Smooth muscle cell (in vitro differentiated cells): ENCODE measurements at regions not wholly inside any gene's neighbourhood (a gene's known extent, or its start where the extent isn't known, plus 50 kb on each side); places are given as distances from the start of the nearest gene placed in this dataset.

Source experiments
- DNase-seq: peaks from one replicate; lab custom pipeline; 2025; ENCODE audit not compliant: unreplicated experiment; lab: John Stamatoyannopoulos, UW
- H2AFZ ChIP-seq: fragments of 200-600 bp; sonication (generic); 2 replicates; pipeline ENCODE4 v1.6.0; 2016; ENCODE audit warnings: antibody characterized with exemption, low read depth, mild to moderate bottlenecking
- H3F3A ChIP-seq: fragments of 200-600 bp; sonication (generic); 2 replicates; pipeline ENCODE4 v1.6.0; 2017; ENCODE audit warnings: antibody characterized with exemption, low read depth
- H3K27ac ChIP-seq: fragments of 200-600 bp; sonication (generic); 2 replicates; pipeline ENCODE4 v1.5.1; 2016; ENCODE audit warnings: low read depth, mild to moderate bottlenecking
- H3K27me3 ChIP-seq: fragments of 200-600 bp; sonication (generic); 2 replicates; pipeline ENCODE4 v1.6.1; 2016; ENCODE audit warnings: low read depth, mild to moderate bottlenecking
- H3K36me3 ChIP-seq: fragments of 200-600 bp; sonication (generic); 2 replicates; pipeline ENCODE4 v1.5.1; 2016; ENCODE audit warnings: low read depth
- H3K4me1 ChIP-seq: fragments of 200-600 bp; sonication (generic); 2 replicates; pipeline ENCODE4 v1.5.1; 2016; ENCODE audit warnings: low read depth
- H3K4me2 ChIP-seq: fragments of 200-600 bp; sonication (generic); 2 replicates; pipeline ENCODE4 v1.6.0; 2016; ENCODE audit warnings: mild to moderate bottlenecking
- H3K4me3 ChIP-seq: fragments of 200-600 bp; sonication (generic); 2 replicates; pipeline ENCODE4 v1.5.1; 2016; ENCODE audit warnings: mild to moderate bottlenecking
- H3K79me2 ChIP-seq: fragments of 200-600 bp; sonication (generic); 2 replicates; pipeline ENCODE4 v1.6.0; 2016; ENCODE audit warnings: low read depth, mild to moderate bottlenecking
- H3K9ac ChIP-seq: fragments of 200-600 bp; sonication (generic); 2 replicates; pipeline ENCODE4 v1.6.0; 2016; ENCODE audit warnings: low read depth
- H3K9me3 ChIP-seq: fragments of 200-600 bp; sonication (generic); replicated peaks from 2 replicates; pipeline ENCODE4 v1.5.1; 2016; ENCODE audit warnings: low read depth
- H4K20me1 ChIP-seq: fragments of 200-600 bp; sonication (generic); 2 replicates; pipeline ENCODE4 v1.6.0; 2016; ENCODE audit warnings: low read depth
- CTCF ChIP-seq: fragments of 200-600 bp; sonication (generic); IDR thresholded peaks from 2 replicates; pipeline ENCODE4 v1.5.1; 2017; ENCODE audit warnings: borderline replicate concordance, mild to moderate bottlenecking, antibody characterized with exemption; ENCODE audit not compliant: insufficient read depth, poor library complexity, severe bottlenecking
- WGBS: methylation state at CpG from one replicate; pipeline ENCODE4 v1.1.7; 2016; ENCODE audit warnings: low lambda C conversion rate; 5-methylcytosine and 5-hydroxymethylcytosine counted together

- Histone ChIP-seq H4K20me1 (no peaks in the 10 kb centered on the region), H3K4me3 (no peak overlapping the region), H2AFZ (no peak overlapping the region), H3K4me2 (no peak overlapping the region), H3K27me3 (no peaks in the 10 kb centered on the region), H3K9me3 (no peaks in the 10 kb centered on the region), H3K4me1 (no peaks in the 10 kb centered on the region), H3K79me2 (no peaks in the 10 kb centered on the region), H3F3A (peaks cover 6% of the 10 kb centered on the region), H3K27ac (no peak overlapping the region), H3K9ac (no peak overlapping the region), H3K36me3 (no peaks in the 10 kb centered on the region)
- 100% methylated on average over 1 of the region's 1 CpG for WGBS
- DNase-seq, result no peak
- no peak for TF ChIP-seq CTCF
These were observed 391.6 kb upstream of the RPS23 start for GRCh38 chr5:82669720-82670119.

- WGBS, result 100% methylated on average over 2 of the region's 2 CpGs
- Histone ChIP-seq H4K20me1 (no peaks in the 10 kb centered on the region), H3K4me3 (no peak overlapping the region)
These were observed 388.2 kb upstream of the RPS23 start for GRCh38 chr5:82666312-82666711.

GRCh38 chr5:82664732-82665131 lies 386.6 kb upstream of the RPS23 start:
- no peaks in the 10 kb centered on the region for H3F3A ChIP-seq
- no peak for TF ChIP-seq CTCF
- H3K79me2 ChIP-seq, result no peaks in the 10 kb centered on the region
- no peak overlapping the region for H3K9ac ChIP-seq
- H3K27me3 ChIP-seq, result no peaks in the 10 kb centered on the region
- no peak overlapping the region for H3K4me2 ChIP-seq
- H3K27ac ChIP-seq, result no peak overlapping the region
- no peaks in the 10 kb centered on the region for H3K36me3 ChIP-seq
- 86% methylated on average over 3 of the region's 3 CpGs for WGBS
- H3K4me1 ChIP-seq, result no peaks in the 10 kb centered on the region
- H4K20me1 ChIP-seq, result no peaks in the 10 kb centered on the region
- no peaks in the 10 kb centered on the region for H3K9me3 ChIP-seq
- H3K4me3 ChIP-seq, result no peak overlapping the region
- no peak for DNase-seq
- no peak overlapping the region for H2AFZ ChIP-seq

More at GRCh38 chr5:82666312-82666711, 388.2 kb upstream of the RPS23 start:
- Histone ChIP-seq H3K9ac (no peak overlapping the region), H3K36me3 (no peaks in the 10 kb centered on the region), H2AFZ (no peak overlapping the region), H3K27me3 (no peaks in the 10 kb centered on the region), H3K4me1 (no peaks in the 10 kb centered on the region), H3F3A (no peaks in the 10 kb centered on the region), H3K27ac (no peak overlapping the region), H3K4me2 (no peak overlapping the region), H3K79me2 (no peaks in the 10 kb centered on the region), H3K9me3 (no peaks in the 10 kb centered on the region)
- TF ChIP-seq CTCF, result no peak
- no peak for DNase-seq

- no peaks in the 10 kb centered on the region for H3K9me3 ChIP-seq
- H3K79me2 ChIP-seq, result no peaks in the 10 kb centered on the region
- no peaks in the 10 kb centered on the region for H3K4me1 ChIP-seq
- H3K9ac ChIP-seq, result no peak overlapping the region
- WGBS, result 95% methylated on average over 4 of the region's 4 CpGs
- no peaks in the 10 kb centered on the region for H3F3A ChIP-seq
- H3K27me3 ChIP-seq, result no peaks in the 10 kb centered on the region
- no peak overlapping the region for H3K27ac ChIP-seq
- no peaks in the 10 kb centered on the region for H3K36me3 ChIP-seq
- no peak for TF ChIP-seq CTCF
- H2AFZ ChIP-seq, result no peak overlapping the region
- H3K4me3 ChIP-seq, result no peak overlapping the region
- H3K4me2 ChIP-seq, result no peak overlapping the region
- no peaks in the 10 kb centered on the region for H4K20me1 ChIP-seq
- DNase-seq, result no peak
These were observed 385.1 kb upstream of the RPS23 start for GRCh38 chr5:82663225-82663624.
